Hematopoietic multipotent progenitor cell (in vitro differentiated cells): ENCODE measurements at regions not wholly inside any gene's neighbourhood (a gene's known extent, or its start where the extent isn't known, plus 50 kb on each side); places are given as distances from the start of the nearest gene placed in this dataset.

ENCODE experiments used
- DNase-seq, 3 donors: peaks; one replicate each; pipeline ENCODE4 v3.0.0-alpha.2; 2011 to 2015; ENCODE audit warnings: low read depth in 2 of 3, low spot score in 2 of 3

- DNase-seq = no peak
These were observed 502.9 kb upstream of the STXBP6 start for GRCh38 chr14:25552826-25553225.

DNA sequence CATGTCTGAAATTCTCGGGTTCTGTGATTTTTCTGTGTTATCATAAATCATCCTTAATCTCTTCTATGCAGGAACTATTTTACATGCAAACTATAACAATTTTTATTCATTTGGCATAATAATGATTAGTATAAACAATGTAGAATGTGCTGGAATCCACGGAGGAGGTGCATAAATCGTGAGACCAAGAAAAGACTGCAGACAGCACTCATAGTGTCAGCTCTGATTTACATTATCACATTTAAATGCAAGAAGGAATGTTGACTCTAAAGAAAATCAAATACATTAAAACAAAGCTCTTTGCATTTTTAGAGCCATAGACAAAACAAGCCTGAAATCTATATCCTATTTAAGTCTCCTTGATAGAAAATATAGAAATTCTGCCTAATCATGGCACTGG is 501.7 kb upstream of the STXBP6 start:
- DNase-seq = no peak

- DNase-seq = no peak
These were observed 496.9 kb upstream of the STXBP6 start for GRCh38 chr14:25546826-25547225.

DNA sequence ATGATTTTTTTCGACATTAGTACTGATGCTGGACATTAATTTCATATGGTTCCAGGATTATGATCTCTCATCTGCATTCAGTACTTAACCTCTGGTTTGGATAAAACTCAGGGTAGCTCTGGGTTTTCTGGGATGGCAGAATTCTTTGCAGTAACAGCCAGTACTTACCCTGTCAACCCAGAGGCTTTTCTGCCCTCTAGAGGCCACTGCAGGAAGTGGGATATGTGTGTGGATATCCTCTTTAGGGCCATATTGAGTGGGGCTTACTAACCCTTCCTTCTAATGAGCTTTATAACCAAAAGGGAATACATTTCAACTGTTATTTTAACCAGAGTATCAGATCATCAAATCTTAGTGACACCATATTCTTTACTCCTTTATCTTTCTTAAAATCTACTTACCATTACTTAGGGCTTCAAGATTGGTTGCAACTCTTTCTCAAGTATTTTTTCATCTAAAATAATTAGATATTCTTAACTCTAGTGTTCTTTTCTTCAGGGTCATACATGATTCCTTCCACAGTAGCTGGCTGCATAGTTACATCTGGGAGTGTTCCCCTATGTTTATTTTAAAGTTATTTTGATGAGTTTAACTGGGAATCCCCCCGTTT is 488.0 kb upstream of the STXBP6 start:
- DNase-seq = peak in 2 of 3 donors; percentile 14 to 53

- no peak for DNase-seq
These were observed 476.3 kb upstream of the STXBP6 start for GRCh38 chr14:25526290-25526689.

- no peak for DNase-seq
These were observed 473.0 kb upstream of the STXBP6 start for GRCh38 chr14:25522926-25523325.

- no peak for DNase-seq
These were observed 472.2 kb upstream of the STXBP6 start for GRCh38 chr14:25522116-25522515.

DNA sequence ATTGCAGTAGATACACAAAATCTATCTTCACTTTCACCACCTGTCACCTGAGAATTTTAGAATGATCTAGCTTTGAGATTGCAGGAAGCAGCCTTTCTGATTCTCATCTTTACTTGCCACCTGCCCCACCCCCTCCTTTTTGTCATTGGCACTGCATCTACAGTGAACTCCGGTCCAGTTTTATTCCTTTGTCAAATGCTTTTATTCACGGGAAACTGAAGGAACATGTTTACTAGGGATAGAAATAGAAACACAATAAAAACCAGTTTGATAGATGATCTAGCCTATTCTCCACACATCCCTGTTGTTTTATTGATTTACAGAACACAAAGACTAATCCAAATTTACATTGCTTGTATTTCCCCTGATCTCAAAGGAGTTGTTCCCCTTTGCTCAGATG is 471.7 kb upstream of the STXBP6 start:
- DNase-seq = no peak

GRCh38 chr14:25520821-25521220 is 470.9 kb upstream of the STXBP6 start:
- no peak for DNase-seq

DNA sequence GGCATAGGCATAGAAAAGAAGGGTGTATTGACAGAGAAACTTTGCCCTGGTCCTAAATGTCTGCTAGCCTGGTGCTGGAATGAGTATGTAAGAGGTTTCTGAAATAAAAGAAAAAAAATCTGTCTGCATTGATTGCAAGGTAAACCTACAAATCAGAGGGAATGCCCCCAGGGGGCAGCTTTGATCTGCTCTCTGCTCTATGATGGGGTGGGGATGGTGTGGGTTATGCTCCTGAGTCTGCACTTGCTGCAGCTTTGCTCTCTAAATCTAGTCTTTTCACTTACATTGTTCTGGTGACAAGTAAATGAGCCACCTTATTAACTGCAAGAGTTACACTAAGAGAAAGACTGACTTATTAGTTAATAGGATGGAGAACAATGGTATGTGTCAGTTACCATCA is 468.4 kb upstream of the STXBP6 start:
- no peak for DNase-seq

DNA sequence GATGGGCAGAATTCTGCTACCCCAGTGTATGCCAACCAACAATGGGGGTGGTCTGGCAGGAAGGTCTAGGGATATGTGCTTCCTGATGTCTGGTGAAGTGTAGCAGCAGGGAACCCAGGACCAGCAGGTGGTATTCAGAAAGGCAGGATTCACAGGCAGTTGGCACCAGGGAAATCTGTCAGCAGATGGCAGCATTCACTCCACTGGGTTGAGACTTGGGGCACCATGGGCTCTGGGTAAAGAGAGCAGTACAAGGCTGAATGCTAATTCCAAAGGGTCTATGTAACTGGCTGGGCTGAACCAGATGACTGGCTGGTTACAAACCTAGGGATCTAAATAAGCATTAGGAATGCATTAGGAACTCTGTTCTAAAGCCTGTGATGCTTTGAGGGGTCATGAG is 466.9 kb upstream of the STXBP6 start:
- no peak for DNase-seq

GRCh38 chr14:25508845-25509244 is 458.9 kb upstream of the STXBP6 start:
- DNase-seq = no peak

GRCh38 chr14:25501749-25502148 is 451.8 kb upstream of the STXBP6 start:
- no peak for DNase-seq

DNA sequence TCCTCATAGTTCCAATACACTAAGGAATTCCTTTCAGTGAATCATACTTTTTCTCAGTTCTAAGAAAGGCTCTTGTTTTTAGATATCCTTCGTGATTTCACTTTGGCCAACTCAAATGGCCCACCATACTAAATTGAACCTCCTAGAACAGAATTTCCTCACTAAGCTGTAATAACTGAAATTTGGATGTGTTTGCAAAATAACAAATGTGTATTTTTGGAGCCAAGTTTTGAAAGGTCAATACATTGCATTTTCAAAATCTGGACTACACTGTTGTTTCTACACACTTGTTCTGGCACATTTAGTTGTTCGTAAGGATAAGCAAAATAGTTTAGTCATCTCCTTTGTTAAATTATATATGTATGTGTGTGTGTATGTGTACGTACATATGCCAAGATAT is 439.0 kb upstream of the STXBP6 start:
- DNase-seq = no peak

- DNase-seq = no peak
These were observed 435.4 kb upstream of the STXBP6 start for GRCh38 chr14:25485381-25485780.

DNA sequence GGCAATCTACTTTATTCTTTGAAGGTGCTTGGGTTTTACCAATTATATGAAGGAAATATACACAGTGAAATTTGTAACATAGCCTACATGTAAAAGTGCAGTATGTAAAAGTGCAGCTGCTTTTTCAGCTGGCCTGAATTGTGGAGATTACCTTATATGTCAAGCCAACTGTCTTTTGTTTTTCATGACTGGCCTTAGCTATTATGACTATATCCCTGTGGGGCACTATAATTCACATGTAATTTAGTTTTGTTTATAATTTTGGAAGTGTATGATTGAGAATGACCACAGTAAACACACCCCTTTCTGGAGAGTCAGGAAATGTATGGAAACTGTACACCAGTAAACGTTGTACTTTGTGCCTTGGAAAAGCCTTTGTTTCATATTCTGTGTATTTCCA is 435.0 kb upstream of the STXBP6 start:
- DNase-seq = no peak

GRCh38 chr14:25484235-25484634 is 434.3 kb upstream of the STXBP6 start:
- no peak for DNase-seq

- DNase-seq = no peak
These were observed 427.6 kb upstream of the STXBP6 start for GRCh38 chr14:25477316-25478098.

GRCh38 chr14:25472700-25473099 is 422.8 kb upstream of the STXBP6 start:
- no peak for DNase-seq

DNA sequence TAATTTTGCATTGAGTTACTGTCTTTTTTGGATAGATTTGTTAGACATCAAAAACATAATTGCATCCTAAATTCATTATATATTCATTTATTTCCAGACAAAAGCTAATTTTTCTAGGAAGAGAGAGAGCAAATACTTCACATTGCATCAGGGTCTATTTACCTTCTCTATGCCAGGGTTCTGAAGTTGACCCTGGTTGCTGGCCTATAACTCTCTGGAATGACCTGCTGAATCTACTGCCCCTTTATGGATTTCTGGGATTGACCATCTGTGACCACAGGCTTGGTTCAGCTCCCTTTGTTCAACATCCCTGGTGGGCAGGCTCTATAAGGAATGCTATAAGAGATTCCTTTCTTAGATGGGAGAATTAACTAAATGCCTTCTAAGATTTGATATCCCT is 414.8 kb upstream of the STXBP6 start:
- DNase-seq = no peak

GRCh38 chr14:25464078-25464477 is 414.1 kb upstream of the STXBP6 start:
- DNase-seq = no peak

- no peak for DNase-seq
These were observed 413.5 kb upstream of the STXBP6 start for GRCh38 chr14:25463480-25463879.

- DNase-seq = no peak
These were observed 411.8 kb upstream of the STXBP6 start for GRCh38 chr14:25461780-25462179.
